ENCODE measurements at regions not wholly inside any gene's neighbourhood (a gene's known extent, or its start where the extent isn't known, plus 50 kb on each side); places are given as distances from the start of the nearest gene placed in this dataset.

DNA sequence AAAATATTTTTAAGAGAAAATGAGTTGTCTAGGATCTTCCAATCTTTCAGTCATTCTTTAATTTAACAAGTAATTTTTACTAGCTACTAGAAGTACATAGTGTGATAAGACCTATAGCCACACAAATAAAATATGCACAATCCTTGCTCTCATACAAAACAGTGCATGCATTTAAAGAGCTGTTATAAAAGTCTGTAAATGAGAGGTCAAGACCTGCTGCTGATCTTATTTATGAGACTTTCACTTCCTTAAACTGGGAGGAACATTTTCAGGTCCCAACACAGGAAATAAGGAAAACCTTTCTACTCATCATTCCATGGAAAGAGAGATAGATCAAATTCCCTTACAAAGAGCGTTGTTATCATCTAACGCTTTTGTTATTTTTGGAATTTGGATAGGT, 54.2 kb upstream of the PAM start:
- TF ChIP-seq, protein P1, sequence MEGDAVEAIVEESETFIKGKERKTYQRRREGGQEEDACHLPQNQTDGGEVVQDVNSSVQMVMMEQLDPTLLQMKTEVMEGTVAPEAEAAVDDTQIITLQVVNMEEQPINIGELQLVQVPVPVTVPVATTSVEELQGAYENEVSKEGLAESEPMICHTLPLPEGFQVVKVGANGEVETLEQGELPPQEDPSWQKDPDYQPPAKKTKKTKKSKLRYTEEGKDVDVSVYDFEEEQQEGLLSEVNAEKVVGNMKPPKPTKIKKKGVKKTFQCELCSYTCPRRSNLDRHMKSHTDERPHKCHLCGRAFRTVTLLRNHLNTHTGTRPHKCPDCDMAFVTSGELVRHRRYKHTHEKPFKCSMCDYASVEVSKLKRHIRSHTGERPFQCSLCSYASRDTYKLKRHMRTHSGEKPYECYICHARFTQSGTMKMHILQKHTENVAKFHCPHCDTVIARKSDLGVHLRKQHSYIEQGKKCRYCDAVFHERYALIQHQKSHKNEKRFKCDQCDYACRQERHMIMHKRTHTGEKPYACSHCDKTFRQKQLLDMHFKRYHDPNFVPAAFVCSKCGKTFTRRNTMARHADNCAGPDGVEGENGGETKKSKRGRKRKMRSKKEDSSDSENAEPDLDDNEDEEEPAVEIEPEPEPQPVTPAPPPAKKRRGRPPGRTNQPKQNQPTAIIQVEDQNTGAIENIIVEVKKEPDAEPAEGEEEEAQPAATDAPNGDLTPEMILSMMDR (IDR thresholded peaks at IDR 0.05): no peak
- TF ChIP-seq POLR2A (IDR thresholded peaks at IDR 0.05): no peak
